HL-60 (cell line): ENCODE measurements at regions not wholly inside any gene's neighbourhood (a gene's known extent, or its start where the extent isn't known, plus 50 kb on each side); places are given as distances from the start of the nearest gene placed in this dataset.

Experiments used
- DNase-seq, 2 experiments: peaks; one replicate each; pipeline ENCODE4 v3.0.0-alpha.2; 2010 to 2020; ENCODE audit warnings: low read depth in 1 of 2, low spot score in 1 of 2
- H3K27ac ChIP-seq: fragments of 250-450 bp; sonication (Bioruptor Pico); replicated peaks from 2 replicates; pipeline ENCODE4 v1.5.1; 2020; ENCODE audit warnings: mild to moderate bottlenecking, moderate library complexity
- H3K27me3 ChIP-seq: fragments of 250-450 bp; sonication (Bioruptor Pico); 2 replicates; pipeline ENCODE4 v1.5.1; 2021; ENCODE audit warnings: mild to moderate bottlenecking, moderate library complexity; ENCODE audit not compliant: insufficient read depth, poor library complexity, severe bottlenecking
- H3K4me3 ChIP-seq: replicated peaks from 2 replicates; pipeline ENCODE4 v1.5.1; 2011; ENCODE audit warnings: mild to moderate bottlenecking, control low read depth, low read length; ENCODE audit not compliant: insufficient read depth
- GABPA ChIP-seq: IDR thresholded peaks from 2 replicates; pipeline ENCODE4 v1.6.1; 2012; ENCODE audit warnings: low read depth
- POLR2AphosphoS5 ChIP-seq: IDR thresholded peaks from 2 replicates; pipeline ENCODE4 v1.6.1; 2012; ENCODE audit warnings: low read depth
- REST ChIP-seq: IDR thresholded peaks from 2 replicates; pipeline ENCODE4 v1.6.1; 2012; ENCODE audit warnings: low read depth; ENCODE audit not compliant: insufficient replicate concordance
- SPI1 ChIP-seq: IDR thresholded peaks from 2 replicates; pipeline ENCODE4 v1.6.1; 2012; ENCODE audit warnings: low read depth, mild to moderate bottlenecking, borderline replicate concordance
- TF ChIP-seq, protein P1 (sequence below): IDR thresholded peaks from one replicate; pipeline ENCODE4 v1.5.1; 2011; ENCODE audit warnings: low read length, control low read depth, inconsistent platforms; ENCODE audit not compliant: insufficient read depth

DNA sequence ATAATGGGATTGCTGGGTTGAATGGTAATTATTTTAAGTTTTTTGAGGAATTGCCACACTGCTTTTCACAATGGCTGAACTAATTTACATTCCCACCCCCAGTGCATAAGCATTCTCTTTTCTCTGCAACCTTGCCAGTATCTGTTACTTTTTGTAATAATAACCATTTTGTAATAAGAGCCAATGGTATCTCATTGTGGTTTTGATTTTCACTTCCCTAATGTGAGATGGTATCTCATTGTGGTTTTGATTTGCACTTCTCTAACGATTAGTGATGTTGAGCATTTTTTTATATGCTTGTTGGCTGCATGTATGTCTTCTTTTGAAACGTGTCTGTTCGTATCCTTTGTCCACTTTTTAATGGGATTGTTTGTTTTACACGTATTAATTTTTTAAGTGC, 213.1 kb upstream of the HDX start:
- no peak overlapping the region for H3K27ac ChIP-seq
- H3K4me3 ChIP-seq = no peak overlapping the region
- DNase-seq = no peak
- TF ChIP-seq POLR2AphosphoS5 (no peak), SPI1 (peak; percentile 70)
- no peaks in the 10 kb centered on the region for H3K27me3 ChIP-seq

DNA sequence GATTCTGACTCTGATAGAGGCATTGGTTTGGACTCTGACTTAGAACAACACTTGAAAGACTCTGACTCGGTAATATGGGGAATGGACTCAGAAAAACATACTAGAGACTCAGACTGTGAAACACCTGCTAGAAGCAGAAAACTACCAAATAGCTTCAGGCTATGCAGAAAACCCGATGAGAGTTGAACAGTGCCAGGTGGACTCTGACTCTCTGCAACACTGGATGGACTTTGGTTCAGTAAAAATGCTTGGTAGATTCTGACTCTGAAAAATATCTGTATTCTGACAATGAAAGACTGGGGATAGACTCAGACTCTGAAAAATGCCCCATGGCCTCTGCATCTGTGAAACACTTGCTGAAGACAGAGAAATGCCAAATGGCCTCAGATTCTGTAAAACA, 215.1 kb upstream of the HDX start:
- TF ChIP-seq, protein P1, sequence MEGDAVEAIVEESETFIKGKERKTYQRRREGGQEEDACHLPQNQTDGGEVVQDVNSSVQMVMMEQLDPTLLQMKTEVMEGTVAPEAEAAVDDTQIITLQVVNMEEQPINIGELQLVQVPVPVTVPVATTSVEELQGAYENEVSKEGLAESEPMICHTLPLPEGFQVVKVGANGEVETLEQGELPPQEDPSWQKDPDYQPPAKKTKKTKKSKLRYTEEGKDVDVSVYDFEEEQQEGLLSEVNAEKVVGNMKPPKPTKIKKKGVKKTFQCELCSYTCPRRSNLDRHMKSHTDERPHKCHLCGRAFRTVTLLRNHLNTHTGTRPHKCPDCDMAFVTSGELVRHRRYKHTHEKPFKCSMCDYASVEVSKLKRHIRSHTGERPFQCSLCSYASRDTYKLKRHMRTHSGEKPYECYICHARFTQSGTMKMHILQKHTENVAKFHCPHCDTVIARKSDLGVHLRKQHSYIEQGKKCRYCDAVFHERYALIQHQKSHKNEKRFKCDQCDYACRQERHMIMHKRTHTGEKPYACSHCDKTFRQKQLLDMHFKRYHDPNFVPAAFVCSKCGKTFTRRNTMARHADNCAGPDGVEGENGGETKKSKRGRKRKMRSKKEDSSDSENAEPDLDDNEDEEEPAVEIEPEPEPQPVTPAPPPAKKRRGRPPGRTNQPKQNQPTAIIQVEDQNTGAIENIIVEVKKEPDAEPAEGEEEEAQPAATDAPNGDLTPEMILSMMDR = no peak
- TF ChIP-seq POLR2AphosphoS5 (no peak), REST (no peak), SPI1 (no peak), GABPA (no peak)
- no peak overlapping the region for H3K4me3 ChIP-seq
- DNase-seq = no peak
- H3K27ac ChIP-seq = no peak overlapping the region
- no peaks in the 10 kb centered on the region for H3K27me3 ChIP-seq

- TF ChIP-seq SPI1 (no peak), GABPA (no peak), POLR2AphosphoS5 (no peak), REST (no peak)
- TF ChIP-seq, protein P1 = no peak
- Histone ChIP-seq H3K27me3 (no peaks in the 10 kb centered on the region), H3K27ac (no peak overlapping the region), H3K4me3 (no peak overlapping the region)
- DNase-seq = no peak
Measured at GRCh38 chrX:84721416-84721815, 219.2 kb upstream of the HDX start.

- Histone ChIP-seq H3K27me3 (no peaks in the 10 kb centered on the region), H3K27ac (no peak overlapping the region), H3K4me3 (no peak overlapping the region)
- TF ChIP-seq, protein P1 = no peak
- TF ChIP-seq POLR2AphosphoS5 = no peak
- no peak for TF ChIP-seq GABPA
- TF ChIP-seq SPI1 = no peak
- no peak for TF ChIP-seq REST
- DNase-seq = no peak
Measured at GRCh38 chrX:84724576-84724975, 222.3 kb upstream of the HDX start.
